OCI-LY1 (cell line): ENCODE measurements at regions not wholly inside any gene's neighbourhood (a gene's known extent, or its start where the extent isn't known, plus 50 kb on each side); places are given as distances from the start of the nearest gene placed in this dataset.
A peak's percentile ranks its signal among the peaks of the same experiment; 100 is the strongest.

Source experiments
- H2AFZ ChIP-seq: fragments of 200-600 bp; sonication (generic), shearing (Covaris generic); 2 replicates; pipeline ENCODE4 v1.6.0; 2014; ENCODE audit warnings: antibody characterized with exemption, mild to moderate bottlenecking, low read length
- H3F3A ChIP-seq: fragments of 200-600 bp; sonication (generic), shearing (Covaris generic); 2 replicates; pipeline ENCODE4 v1.6.0; 2014; ENCODE audit warnings: mild to moderate bottlenecking, antibody characterized with exemption, low read length, moderate library complexity; ENCODE audit not compliant: insufficient read depth
- H3K27ac ChIP-seq: fragments of 200-600 bp; sonication (generic); 2 replicates; pipeline ENCODE4 v1.5.1; 2014; ENCODE audit warnings: low read length, mixed run types, mild to moderate bottlenecking, low read depth; ENCODE audit not compliant: poor library complexity, severe bottlenecking
- H3K27me3 ChIP-seq: fragments of 200-600 bp; sonication (generic); 2 replicates; pipeline ENCODE4 v1.6.0; 2014; ENCODE audit warnings: antibody characterized with exemption, mild to moderate bottlenecking, low read length, moderate library complexity; ENCODE audit not compliant: insufficient read depth
- H3K36me3 ChIP-seq: fragments of 200-600 bp; sonication (generic); 2 replicates; pipeline ENCODE4 v1.6.1; 2014; ENCODE audit warnings: mild to moderate bottlenecking, antibody characterized with exemption, low read length, moderate library complexity, mixed read lengths; ENCODE audit not compliant: insufficient read depth
- H3K4me1 ChIP-seq: fragments of 200-600 bp; sonication (generic); 2 replicates; pipeline ENCODE4 v1.5.1; 2014; ENCODE audit warnings: mild to moderate bottlenecking, low read length, moderate library complexity; ENCODE audit not compliant: insufficient read depth, severe bottlenecking
- H3K4me2 ChIP-seq: fragments of 200-600 bp; sonication (generic), shearing (Covaris generic); 2 replicates; pipeline ENCODE4 v1.6.1; 2014; ENCODE audit warnings: low read length
- H3K4me3 ChIP-seq: fragments of 200-600 bp; sonication (generic); 2 replicates; pipeline ENCODE4 v1.5.1; 2014; ENCODE audit warnings: low read length, low read depth, mild to moderate bottlenecking, mixed read lengths; ENCODE audit not compliant: poor library complexity, severe bottlenecking
- H3K79me2 ChIP-seq: fragments of 200-600 bp; shearing (Covaris generic); 2 replicates; pipeline ENCODE4 v1.6.1; 2016; ENCODE audit warnings: mixed run types, low read length, mixed read lengths; ENCODE audit not compliant: insufficient read depth
- H3K9ac ChIP-seq: fragments of 200-600 bp; sonication (generic), shearing (Covaris generic); 2 replicates; pipeline ENCODE4 v1.6.1; 2014; ENCODE audit warnings: mild to moderate bottlenecking, low read length, mixed read lengths
- H3K9me2 ChIP-seq: fragments of 200-600 bp; sonication (generic), shearing (Covaris generic); 2 replicates; pipeline ENCODE4 v1.6.1; 2014; ENCODE audit warnings: low read depth, mild to moderate bottlenecking, low read length, mixed read lengths
- H3K9me3 ChIP-seq: fragments of 200-600 bp; shearing (Covaris generic); 2 replicates; pipeline ENCODE4 v1.6.1; 2014; ENCODE audit warnings: low read length, mixed read lengths
- H4K20me1 ChIP-seq: fragments of 200-600 bp; sonication (generic), shearing (Covaris generic); 2 replicates; pipeline ENCODE4 v1.6.0; 2016; ENCODE audit warnings: mild to moderate bottlenecking, low read length; ENCODE audit not compliant: insufficient read depth
- CTCF ChIP-seq: fragments of 200-600 bp; sonication (generic), shearing (Covaris generic); IDR thresholded peaks from 2 replicates; pipeline ENCODE4 v1.5.1; 2017; ENCODE audit warnings: mild to moderate bottlenecking, antibody characterized with exemption, low read length, moderate library complexity, mixed read lengths
- EZH2 ChIP-seq: fragments of 200-600 bp; sonication (generic), shearing (Covaris generic); IDR thresholded peaks from 2 replicates; pipeline ENCODE4 v1.8.0; 2017; ENCODE audit warnings: borderline replicate concordance, mixed run types, mild to moderate bottlenecking, antibody characterized with exemption, low read length, moderate library complexity, mixed read lengths

GRCh38 chr3:81242871-81243270 lies 518.6 kb downstream of the GBE1 start:
- Histone ChIP-seq H4K20me1 (no peaks in the 10 kb centered on the region), H3K27ac (no peak overlapping the region), H3K4me3 (no peak overlapping the region), H3K9ac (no peak overlapping the region), H3K36me3 (no peaks in the 10 kb centered on the region), H3F3A (no peaks in the 10 kb centered on the region), H2AFZ (no peak overlapping the region), H3K9me3 (no peaks in the 10 kb centered on the region), H3K27me3 (no peaks in the 10 kb centered on the region), H3K4me2 (no peak overlapping the region), H3K4me1 (no peaks in the 10 kb centered on the region), H3K9me2 (no peaks in the 10 kb centered on the region), H3K79me2 (no peaks in the 10 kb centered on the region)
- TF ChIP-seq CTCF (peak; percentile 43), EZH2 (no peak)

- Histone ChIP-seq H3K36me3 (no peaks in the 10 kb centered on the region), H3K9me3 (no peaks in the 10 kb centered on the region), H3K79me2 (no peaks in the 10 kb centered on the region), H3K27me3 (no peaks in the 10 kb centered on the region), H3F3A (no peaks in the 10 kb centered on the region), H3K9me2 (no peaks in the 10 kb centered on the region), H3K4me1 (no peaks in the 10 kb centered on the region), H4K20me1 (no peaks in the 10 kb centered on the region), H3K27ac (no peak overlapping the region), H2AFZ (no peak overlapping the region), H3K4me2 (no peak overlapping the region), H3K4me3 (no peak overlapping the region), H3K9ac (no peak overlapping the region)
- TF ChIP-seq EZH2 (no peak), CTCF (peak; percentile 11; the same call in 1 of the 2 replicates)
Observed at GRCh38 chr3:81237181-81237580, 524.3 kb downstream of the GBE1 start.

- no peaks in the 10 kb centered on the region for H3K36me3 ChIP-seq
- H3K4me3 ChIP-seq, result no peak overlapping the region
- no peaks in the 10 kb centered on the region for H3K9me2 ChIP-seq
- no peaks in the 10 kb centered on the region for H3K27me3 ChIP-seq
- H3K79me2 ChIP-seq, result no peaks in the 10 kb centered on the region
- peak; percentile 30; the same call in 1 of the 2 replicates for TF ChIP-seq CTCF
- no peak for TF ChIP-seq EZH2
- H3K4me2 ChIP-seq, result no peak overlapping the region
- no peaks in the 10 kb centered on the region for H3K9me3 ChIP-seq
- no peaks in the 10 kb centered on the region for H3F3A ChIP-seq
- H3K4me1 ChIP-seq, result no peaks in the 10 kb centered on the region
- H4K20me1 ChIP-seq, result no peaks in the 10 kb centered on the region
- no peak overlapping the region for H2AFZ ChIP-seq
- H3K9ac ChIP-seq, result no peak overlapping the region
- H3K27ac ChIP-seq, result no peak overlapping the region
Observed at GRCh38 chr3:81218023-81218422, 543.4 kb downstream of the GBE1 start.
